ENCODE measurements at regions not wholly inside any gene's neighbourhood (a gene's known extent, or its start where the extent isn't known, plus 50 kb on each side); places are given as distances from the start of the nearest gene placed in this dataset.

- no peak for DNase-seq (ENCODE audit: low read depth)
- no peak overlapping the region for H3K4me3 ChIP-seq (ENCODE audit: low read length)
- no peak for TF ChIP-seq CTCF (IDR thresholded peaks at IDR 0.05; ENCODE audit: insufficient read depth, low read depth, low read length, missing control alignments)
These were observed 119.1 kb downstream of the TENT5A start for GRCh38 chr6:81633391-81633790.

DNA sequence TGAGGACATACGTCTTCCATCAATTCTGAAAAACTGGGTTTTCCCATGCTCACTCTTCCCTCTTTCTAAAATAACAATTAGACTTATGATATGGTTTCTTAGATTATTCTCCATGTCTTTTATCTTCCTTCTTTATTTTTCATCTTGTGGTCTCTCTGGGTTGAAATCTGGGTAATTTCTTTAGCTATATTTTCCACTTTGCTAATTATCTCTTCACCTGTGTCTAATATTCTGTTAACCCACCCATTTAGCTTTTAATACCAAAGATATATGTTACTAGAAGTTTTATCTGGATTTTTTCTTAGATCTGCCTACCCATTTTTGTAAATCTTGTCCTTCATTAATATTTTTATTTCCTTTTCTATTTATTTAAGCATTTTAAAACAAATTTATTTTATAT is 121.8 kb downstream of the TENT5A start:
- no peak for TF ChIP-seq CTCF (IDR thresholded peaks at IDR 0.05; ENCODE audit: insufficient read depth, low read depth, low read length, missing control alignments)
- no peak for DNase-seq (ENCODE audit: low read depth)

GRCh38 chr6:81625216-81625615 is 127.3 kb downstream of the TENT5A start:
- DNase-seq (ENCODE audit: low read depth) = no peak
- TF ChIP-seq CTCF (IDR thresholded peaks at IDR 0.05; ENCODE audit: insufficient read depth, low read depth, low read length, missing control alignments) = no peak
- no peak overlapping the region for H3K4me3 ChIP-seq (ENCODE audit: low read length)

More for the DNA sequence above, 121.8 kb downstream of the TENT5A start:
- no peak overlapping the region for H3K4me3 ChIP-seq (ENCODE audit: low read length)

DNA sequence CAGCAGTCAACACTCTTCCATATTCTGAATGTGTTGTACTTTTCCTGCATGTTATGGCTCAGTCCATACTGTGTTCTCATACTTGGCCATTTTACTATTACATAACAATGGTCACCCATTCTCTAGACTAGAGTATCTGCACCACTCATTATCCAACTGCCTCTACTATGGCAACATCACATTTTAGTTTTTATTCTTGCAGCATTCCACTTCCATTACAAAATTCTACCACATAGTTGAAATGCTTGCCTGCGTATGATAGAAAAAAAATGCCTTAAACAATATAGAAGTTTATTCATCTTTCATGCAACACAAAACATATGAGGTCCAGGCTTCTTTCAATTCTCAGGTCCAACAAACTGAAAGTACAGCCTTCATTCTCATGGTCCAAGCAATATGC is 128.0 kb downstream of the TENT5A start:
- no peak for DNase-seq (ENCODE audit: low read depth)
- no peak overlapping the region for H3K4me3 ChIP-seq (ENCODE audit: low read length)
- no peak for TF ChIP-seq CTCF (IDR thresholded peaks at IDR 0.05; ENCODE audit: insufficient read depth, low read depth, low read length, missing control alignments)

- H3K4me3 ChIP-seq (ENCODE audit: low read length) = no peak overlapping the region
- TF ChIP-seq CTCF (IDR thresholded peaks at IDR 0.05; ENCODE audit: insufficient read depth, low read depth, low read length, missing control alignments) = no peak
- DNase-seq (ENCODE audit: low read depth) = no peak
These were observed 129.2 kb downstream of the TENT5A start for GRCh38 chr6:81623106-81623759.

DNA sequence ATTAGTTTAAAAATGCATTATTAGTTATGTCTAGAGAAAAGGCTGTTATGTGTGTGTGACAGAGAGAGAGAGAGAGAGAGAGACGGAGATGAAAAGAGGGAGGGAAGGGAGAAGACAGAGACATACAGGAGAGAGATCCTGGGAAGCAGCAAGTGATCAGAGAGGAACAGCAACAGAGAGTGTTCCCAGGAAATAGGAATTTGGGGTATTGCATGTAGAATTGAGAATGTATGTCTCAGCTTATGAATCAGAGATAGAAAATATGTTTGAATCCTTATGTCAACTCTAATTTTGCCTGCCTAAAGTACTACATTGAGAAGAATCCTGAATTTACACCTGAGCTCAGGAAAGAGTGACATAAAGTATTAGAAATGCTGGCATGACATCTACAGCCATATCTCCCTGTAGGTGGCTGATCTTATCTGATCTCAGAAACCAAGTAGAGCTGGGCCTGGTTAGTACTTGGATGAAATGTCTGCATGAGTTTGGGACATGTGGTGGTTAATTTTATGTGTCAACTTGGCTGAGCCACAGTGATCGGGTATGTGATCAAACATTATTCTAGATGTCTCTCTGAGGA is 130.6 kb downstream of the TENT5A start:
- no peak overlapping the region for H3K4me3 ChIP-seq (ENCODE audit: low read length)
- no peak for TF ChIP-seq CTCF (IDR thresholded peaks at IDR 0.05; ENCODE audit: insufficient read depth, low read depth, low read length, missing control alignments)
- DNase-seq (ENCODE audit: low read depth) = no peak

GRCh38 chr6:81614292-81614691 is 138.2 kb downstream of the TENT5A start:
- no peak overlapping the region for H3K4me3 ChIP-seq (ENCODE audit: low read length)
- DNase-seq (ENCODE audit: low read depth) = no peak
- no peak for TF ChIP-seq CTCF (IDR thresholded peaks at IDR 0.05; ENCODE audit: insufficient read depth, low read depth, low read length, missing control alignments)

Data from epithelial cell of esophagus (primary cell).